ENCODE measurements at regions not wholly inside any gene's neighbourhood (a gene's known extent, or its start where the extent isn't known, plus 50 kb on each side); places are given as distances from the start of the nearest gene placed in this dataset.

DNA sequence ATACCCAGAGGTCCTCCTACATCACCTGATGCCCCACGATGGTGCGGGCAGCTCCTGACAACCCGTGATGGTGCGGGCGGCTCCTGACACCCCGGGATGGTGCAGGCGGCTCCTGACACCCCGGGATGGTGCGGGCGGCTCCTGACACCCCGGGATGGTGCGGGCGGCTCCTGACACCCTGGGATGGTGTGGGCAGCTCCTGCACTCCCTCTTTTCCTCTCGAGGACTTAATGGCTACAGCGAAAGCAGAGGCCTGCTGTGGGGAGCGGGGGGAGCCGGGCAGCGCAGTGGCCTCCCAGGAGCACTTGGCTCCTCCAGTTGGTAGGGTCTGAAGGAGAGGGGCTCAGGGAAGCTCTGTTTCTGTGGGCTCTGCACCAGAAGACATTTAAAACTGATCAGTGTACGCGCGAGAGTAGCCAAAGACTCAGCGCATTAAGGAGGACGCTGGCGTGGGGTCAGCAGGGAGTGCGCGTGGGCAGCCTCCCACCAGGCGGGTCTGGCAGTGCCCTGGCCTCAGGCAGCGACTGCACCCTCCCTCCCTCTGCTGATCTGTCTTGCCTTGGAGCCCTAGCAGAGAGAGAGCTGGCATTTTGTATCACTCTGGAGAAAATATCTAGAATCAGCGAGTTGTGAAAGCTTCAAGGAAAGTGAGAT lies 464.5 kb upstream of the MYT1L start:
- TF ChIP-seq RARB (CRISPR knock-in tag; IDR thresholded peaks at IDR 0.05) (no peak), ZFP3 (CRISPR knock-in tag; IDR thresholded peaks at IDR 0.05) (no peak), ZFP30 (CRISPR knock-in tag; IDR thresholded peaks at IDR 0.05) (no peak), PATZ1 (CRISPR knock-in tag; IDR thresholded peaks at IDR 0.05; ENCODE audit: borderline replicate concordance) (no peak), ESRRG (CRISPR knock-in tag; IDR thresholded peaks at IDR 0.05) (no peak), TCF4 (CRISPR knock-in tag; IDR thresholded peaks at IDR 0.05; ENCODE audit: borderline replicate concordance) (no peak), TOX (CRISPR knock-in tag; IDR thresholded peaks at IDR 0.05; ENCODE audit: borderline replicate concordance) (no peak), ISL1 (CRISPR knock-in tag; IDR thresholded peaks at IDR 0.05) (no peak), ZNF70 (CRISPR knock-in tag; IDR thresholded peaks at IDR 0.05) (no peak), POU6F1 (CRISPR knock-in tag; IDR thresholded peaks at IDR 0.05; ENCODE audit: borderline replicate concordance, low read depth) (no peak)
- no peak for ATAC-seq

- ATAC-seq, result no peak
These were observed 463.0 kb upstream of the MYT1L start for GRCh38 chr2:2793925-2794560.

GRCh38 chr2:2793514-2793913 lies 462.4 kb upstream of the MYT1L start:
- ATAC-seq, result no peak
- TF ChIP-seq ZFP3 (CRISPR knock-in tag; IDR thresholded peaks at IDR 0.05), result no peak

More at GRCh38 chr2:2793925-2794560, 463.0 kb upstream of the MYT1L start:
- TF ChIP-seq ZFP3 (CRISPR knock-in tag; IDR thresholded peaks at IDR 0.05) (no peak), ARNTL (CRISPR knock-in tag; IDR thresholded peaks at IDR 0.05; ENCODE audit: borderline replicate concordance, low read depth) (no peak), GLIS3 (CRISPR knock-in tag; IDR thresholded peaks at IDR 0.05) (no peak), SNAI2 (CRISPR knock-in tag; IDR thresholded peaks at IDR 0.05) (no peak), ESRRG (CRISPR knock-in tag; IDR thresholded peaks at IDR 0.05) (no peak), OSR1 (CRISPR knock-in tag; IDR thresholded peaks at IDR 0.05) (no peak), BACH2 (CRISPR knock-in tag; IDR thresholded peaks at IDR 0.05; ENCODE audit: borderline replicate concordance) (no peak), ZFP30 (CRISPR knock-in tag; IDR thresholded peaks at IDR 0.05) (no peak), PATZ1 (CRISPR knock-in tag; IDR thresholded peaks at IDR 0.05; ENCODE audit: borderline replicate concordance) (no peak), PPARA (CRISPR knock-in tag; IDR thresholded peaks at IDR 0.05; ENCODE audit: borderline replicate concordance) (no peak), CSDC2 (CRISPR knock-in tag; IDR thresholded peaks at IDR 0.05) (no peak), POU6F1 (CRISPR knock-in tag; IDR thresholded peaks at IDR 0.05; ENCODE audit: borderline replicate concordance, low read depth) (no peak), ZNF8 (CRISPR knock-in tag; IDR thresholded peaks at IDR 0.05) (no peak), ISL1 (CRISPR knock-in tag; IDR thresholded peaks at IDR 0.05) (no peak), ZC3H10 (CRISPR knock-in tag; IDR thresholded peaks at IDR 0.05) (no peak)

DNA sequence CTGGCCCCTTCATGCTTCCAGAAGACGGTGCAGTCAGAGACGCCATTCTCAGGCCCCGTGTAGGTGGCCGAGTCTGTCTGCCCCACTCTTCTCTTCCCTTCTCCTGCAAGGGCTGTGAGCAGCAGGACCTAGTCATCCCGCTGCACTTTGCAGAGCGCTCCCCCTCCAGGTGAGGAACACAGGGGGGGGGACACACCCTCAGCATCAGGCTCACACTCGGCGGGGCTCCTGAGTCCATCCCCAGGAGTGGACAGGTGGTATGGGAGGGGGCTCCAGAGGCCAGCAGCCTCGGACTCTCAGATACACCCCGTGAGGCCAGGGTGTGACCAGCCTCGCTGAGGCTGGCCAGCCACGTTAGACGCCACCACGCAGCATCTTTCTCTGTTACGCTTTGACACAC lies 460.5 kb upstream of the MYT1L start:
- ATAC-seq, result no peak
- TF ChIP-seq TCF4 (CRISPR knock-in tag; IDR thresholded peaks at IDR 0.05; ENCODE audit: borderline replicate concordance) (no peak), PATZ1 (CRISPR knock-in tag; IDR thresholded peaks at IDR 0.05; ENCODE audit: borderline replicate concordance) (no peak), ESRRG (CRISPR knock-in tag; IDR thresholded peaks at IDR 0.05) (no peak), OSR1 (CRISPR knock-in tag; IDR thresholded peaks at IDR 0.05) (no peak), TOX (CRISPR knock-in tag; IDR thresholded peaks at IDR 0.05; ENCODE audit: borderline replicate concordance) (no peak), ISL1 (CRISPR knock-in tag; IDR thresholded peaks at IDR 0.05) (no peak), ZNF565 (CRISPR knock-in tag; conservative IDR thresholded peaks at IDR 0.05; ENCODE audit: low read depth) (no peak), ZNF8 (CRISPR knock-in tag; IDR thresholded peaks at IDR 0.05) (no peak), GLIS3 (CRISPR knock-in tag; IDR thresholded peaks at IDR 0.05) (no peak), ZNF70 (CRISPR knock-in tag; IDR thresholded peaks at IDR 0.05) (no peak), ZFP3 (CRISPR knock-in tag; IDR thresholded peaks at IDR 0.05) (no peak), SNAI2 (CRISPR knock-in tag; IDR thresholded peaks at IDR 0.05) (no peak), POU6F1 (CRISPR knock-in tag; IDR thresholded peaks at IDR 0.05; ENCODE audit: borderline replicate concordance, low read depth) (no peak)

Data from SK-N-SH treated with all-trans-retinoic acid at 6 μM for 48 hours (cell line).